GM12873 (cell line): ENCODE measurements at regions not wholly inside any gene's neighbourhood (a gene's known extent, or its start where the extent isn't known, plus 50 kb on each side); places are given as distances from the start of the nearest gene placed in this dataset.

Source experiments
- CTCF ChIP-seq: IDR thresholded peaks from 2 replicates; pipeline ENCODE4 v1.5.1; 2012; ENCODE audit warnings: low read depth, mild to moderate bottlenecking, moderate library complexity, low read length, control low read depth; ENCODE audit not compliant: insufficient read depth; ENCODE audit errors: missing control alignments

GRCh38 chr3:90241481-90241880 lies 1134.1 kb downstream of the EPHA3 start:
- TF ChIP-seq CTCF: no peak

GRCh38 chr3:90253131-90253530 lies 1145.7 kb downstream of the EPHA3 start:
- no peak for TF ChIP-seq CTCF

GRCh38 chr3:90261481-90262433 lies 1154.3 kb downstream of the EPHA3 start:
- TF ChIP-seq CTCF: no peak
